Left lung (tissue), 4 donors: ENCODE measurements at regions not wholly inside any gene's neighbourhood (a gene's known extent, or its start where the extent isn't known, plus 50 kb on each side); places are given as distances from the start of the nearest gene placed in this dataset.

Source experiments
- ATAC-seq: fragments of 200-7000 bp; cut with Tn5 transposase; one replicate; pipeline ENCODE4 v1.9.1; 2020; ENCODE audit warnings: moderate library complexity
- DNase-seq, 4 donors: peaks; one replicate each; pipeline ENCODE4 v3.0.0-alpha.2; 2013 to 2020
- H3K27ac ChIP-seq, 2 donors: fragments of 200-600 bp; sonication (generic) in 1 of 2; one replicate each; pipeline versions ENCODE4 v1.5.0 to v1.8.0; 2020 to 2021
- H3K27me3 ChIP-seq, 2 donors: fragments of 200-600 bp; sonication (generic) in 1 of 2; one replicate each; pipeline versions ENCODE4 v1.5.0 to v1.8.0; 2020 to 2021
- H3K36me3 ChIP-seq, 2 donors: fragments of 200-600 bp; sonication (generic) in 1 of 2; one replicate each; pipeline versions ENCODE4 v1.5.0 to v1.8.0; 2020 to 2021
- H3K4me1 ChIP-seq, 2 donors: fragments of 200-600 bp; one replicate each; pipeline ENCODE4 v1.8.0; 2021
- H3K4me3 ChIP-seq, 2 donors: fragments of 200-600 bp; sonication (generic) in 1 of 2; one replicate each; pipeline versions ENCODE4 v1.5.0 to v1.8.0; 2020 to 2021; ENCODE audit warnings: mild to moderate bottlenecking in 1 of 2
- H3K9me3 ChIP-seq, 2 donors: fragments of 200-600 bp; sonication (generic) in 1 of 2; one replicate each; pipeline versions ENCODE4 v1.5.0 to v1.8.0; 2020 to 2021
- intact Hi-C, 2 donors: fragments of 100-400 bp; cut with DNase I; formaldehyde crosslinking; loops; one replicate each; pipeline versions ENCODE4 v1.11.2 to v1.14.2; 2022
- TF ChIP-seq, protein P1 (sequence below), 2 donors: fragments of 200-600 bp; sonication (generic) in 1 of 2; IDR thresholded peaks; one replicate each; pipeline versions ENCODE4 v1.5.0 to v1.8.0; 2021; ENCODE audit warnings: antibody characterized with exemption in 2 of 2
- donor health status: DM: no; HTN: yes; CAD: no.
- donor health status: DM: no; HTN: no; CAD: no.

GRCh38 chr4:170940043-170940724, 850.4 kb upstream of the AADAT start:
- Histone ChIP-seq H3K27ac (no peak overlapping the region), H3K27me3 (no peaks in the 10 kb centered on the region), H3K4me1 (no peaks in the 10 kb centered on the region), H3K9me3 (peaks cover 0 to 17% of the 10 kb centered on the region in 2 donors), H3K36me3 (no peaks in the 10 kb centered on the region), H3K4me3 (no peak overlapping the region)
- DNase-seq (no peak), ATAC-seq (no peak)
- TF ChIP-seq, protein P1, sequence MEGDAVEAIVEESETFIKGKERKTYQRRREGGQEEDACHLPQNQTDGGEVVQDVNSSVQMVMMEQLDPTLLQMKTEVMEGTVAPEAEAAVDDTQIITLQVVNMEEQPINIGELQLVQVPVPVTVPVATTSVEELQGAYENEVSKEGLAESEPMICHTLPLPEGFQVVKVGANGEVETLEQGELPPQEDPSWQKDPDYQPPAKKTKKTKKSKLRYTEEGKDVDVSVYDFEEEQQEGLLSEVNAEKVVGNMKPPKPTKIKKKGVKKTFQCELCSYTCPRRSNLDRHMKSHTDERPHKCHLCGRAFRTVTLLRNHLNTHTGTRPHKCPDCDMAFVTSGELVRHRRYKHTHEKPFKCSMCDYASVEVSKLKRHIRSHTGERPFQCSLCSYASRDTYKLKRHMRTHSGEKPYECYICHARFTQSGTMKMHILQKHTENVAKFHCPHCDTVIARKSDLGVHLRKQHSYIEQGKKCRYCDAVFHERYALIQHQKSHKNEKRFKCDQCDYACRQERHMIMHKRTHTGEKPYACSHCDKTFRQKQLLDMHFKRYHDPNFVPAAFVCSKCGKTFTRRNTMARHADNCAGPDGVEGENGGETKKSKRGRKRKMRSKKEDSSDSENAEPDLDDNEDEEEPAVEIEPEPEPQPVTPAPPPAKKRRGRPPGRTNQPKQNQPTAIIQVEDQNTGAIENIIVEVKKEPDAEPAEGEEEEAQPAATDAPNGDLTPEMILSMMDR (IDR thresholded peaks at IDR 0.05): no peak
- intact Hi-C loops: no loop called here

DNA sequence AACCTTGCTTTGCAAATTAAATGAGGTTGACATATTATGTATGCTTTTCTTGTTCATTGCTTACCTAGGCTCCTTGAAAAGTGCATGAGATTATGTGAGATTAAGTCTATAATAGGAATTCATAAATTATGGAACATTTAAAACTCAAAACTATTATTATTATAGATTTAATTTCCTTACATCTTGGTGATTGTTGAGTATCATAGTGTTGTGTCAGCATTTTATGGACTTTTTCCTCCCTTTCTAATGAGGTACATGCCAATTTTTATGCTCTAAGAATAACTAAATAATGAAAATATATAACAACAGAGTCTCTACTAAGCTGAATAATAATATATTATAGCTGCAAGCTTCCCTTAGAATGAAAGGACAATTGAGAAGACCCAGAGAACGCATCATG, 848.8 kb upstream of the AADAT start:
- no peaks in the 10 kb centered on the region for H3K27me3 ChIP-seq
- H3K4me1 ChIP-seq: no peaks in the 10 kb centered on the region
- DNase-seq (no peak), ATAC-seq (no peak)
- TF ChIP-seq, protein P1 (IDR thresholded peaks at IDR 0.05): no peak
- H3K27ac ChIP-seq: no peak overlapping the region
- peaks cover 0 to 17% of the 10 kb centered on the region in 2 donors for H3K9me3 ChIP-seq
- no peak overlapping the region for H3K4me3 ChIP-seq
- no peaks in the 10 kb centered on the region for H3K36me3 ChIP-seq
- intact Hi-C loops: no loop called here

DNA sequence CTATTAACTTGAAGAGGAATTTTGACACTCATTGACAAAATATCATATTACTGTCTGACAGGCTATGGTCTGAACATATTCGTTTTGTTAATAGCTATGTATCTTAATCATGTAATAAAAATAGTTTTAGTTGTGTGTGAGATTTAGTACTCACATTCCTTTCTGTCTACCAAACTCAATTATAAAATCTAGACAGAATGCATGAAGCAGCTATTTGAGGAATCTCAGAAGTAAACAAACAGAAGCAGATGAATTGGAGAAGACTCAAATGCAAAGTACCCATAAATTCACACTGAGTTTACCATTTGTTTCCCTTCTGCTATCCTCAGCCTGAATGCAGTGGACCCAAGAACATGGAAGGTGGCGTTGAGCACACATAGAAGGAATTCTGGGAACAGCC, 841.6 kb upstream of the AADAT start:
- Histone ChIP-seq H3K4me1 (no peaks in the 10 kb centered on the region), H3K36me3 (no peaks in the 10 kb centered on the region), H3K4me3 (no peak overlapping the region), H3K27ac (no peak overlapping the region), H3K9me3 (no peaks in the 10 kb centered on the region), H3K27me3 (no peaks in the 10 kb centered on the region)
- intact Hi-C loops: no loop called here
- TF ChIP-seq, protein P1 (IDR thresholded peaks at IDR 0.05): no peak
- DNase-seq (no peak), ATAC-seq (no peak)

GRCh38 chr4:170888660-170889059, 798.9 kb upstream of the AADAT start:
- no peak for ATAC-seq
- no peak overlapping the region for H3K4me3 ChIP-seq
- no peaks in the 10 kb centered on the region for H3K4me1 ChIP-seq
- peaks cover 0 to 5% of the 10 kb centered on the region in 2 donors for H3K9me3 ChIP-seq
- no peaks in the 10 kb centered on the region for H3K27me3 ChIP-seq
- TF ChIP-seq, protein P1 (IDR thresholded peaks at IDR 0.05): no peak
- no peaks in the 10 kb centered on the region for H3K36me3 ChIP-seq
- H3K27ac ChIP-seq: no peak overlapping the region
- intact Hi-C loops: no loop called here
- DNase-seq: no peak

DNA sequence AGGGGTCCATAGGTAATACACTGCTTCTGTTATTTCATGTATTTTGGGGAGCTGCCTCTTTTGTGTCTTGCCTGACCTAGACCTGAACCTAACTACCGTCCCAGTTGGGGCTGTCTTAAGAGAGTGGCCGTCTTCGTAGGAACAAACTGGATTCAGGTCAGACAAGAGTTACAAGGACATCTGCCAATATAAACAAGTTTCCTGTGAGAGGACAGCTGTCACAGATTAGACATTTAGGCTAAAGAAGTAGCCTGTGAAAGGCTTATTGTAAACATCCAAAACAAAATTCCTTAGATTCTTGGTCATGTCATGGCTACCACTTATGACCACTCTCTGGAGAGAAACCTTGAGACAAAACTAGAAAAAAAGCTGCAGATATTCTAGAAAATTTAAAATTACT, 797.6 kb upstream of the AADAT start:
- TF ChIP-seq, protein P1 (IDR thresholded peaks at IDR 0.05): no peak
- Histone ChIP-seq H3K9me3 (no peaks in the 10 kb centered on the region), H3K4me1 (no peaks in the 10 kb centered on the region), H3K4me3 (no peak overlapping the region), H3K36me3 (no peaks in the 10 kb centered on the region), H3K27me3 (no peaks in the 10 kb centered on the region), H3K27ac (no peak overlapping the region)
- intact Hi-C loops: no loop called here
- no peak for ATAC-seq
- no peak for DNase-seq
